ENCODE measurements at regions not wholly inside any gene's neighbourhood (a gene's known extent, or its start where the extent isn't known, plus 50 kb on each side); places are given as distances from the start of the nearest gene placed in this dataset.
"Not testable (repeated sequence)": the region's sequence is repeated elsewhere in the genome, so short reads cannot be mapped to it uniquely, and the experiment has no call there.

DNA sequence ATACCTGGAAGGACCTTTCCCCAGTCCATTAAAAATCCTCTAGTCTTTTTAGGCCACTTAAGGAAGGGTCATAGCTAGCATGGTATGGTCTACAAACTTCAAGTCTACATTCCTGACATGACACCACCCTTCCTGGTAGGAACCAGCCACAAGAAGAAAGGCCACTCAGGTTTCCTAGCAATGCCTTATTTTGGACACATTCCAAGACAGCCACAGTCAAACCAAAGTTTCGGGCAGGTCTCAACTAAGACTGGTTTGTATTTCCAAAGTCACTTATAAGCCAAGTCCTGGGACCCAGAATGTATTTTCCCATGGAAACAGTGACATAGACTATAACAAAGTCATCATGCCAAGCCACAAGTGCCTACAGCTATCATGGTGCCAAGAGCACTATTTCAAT lies 50.6 kb upstream of the SLC44A3 start:
- DNase-seq: no peak

DNA sequence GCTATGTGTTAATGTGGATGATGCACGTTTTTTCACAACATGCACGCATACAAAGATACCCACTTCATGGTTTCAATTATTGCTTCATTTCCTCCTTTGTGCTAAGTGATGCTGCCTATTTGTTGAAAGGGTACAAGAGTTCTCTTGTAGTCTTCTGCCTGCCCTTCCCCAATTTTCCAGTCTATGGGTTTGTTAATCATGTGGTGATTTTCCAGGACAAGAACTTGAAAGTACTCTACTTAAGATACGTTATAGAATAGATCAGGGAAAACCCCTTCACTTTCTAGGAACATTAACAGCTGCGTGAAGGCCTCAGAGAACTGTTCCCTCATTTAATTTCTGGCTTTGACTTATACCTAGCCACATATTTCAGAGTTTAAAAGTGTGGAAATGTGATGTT lies 52.1 kb upstream of the SLC44A3 start:
- DNase-seq: no peak

DNA sequence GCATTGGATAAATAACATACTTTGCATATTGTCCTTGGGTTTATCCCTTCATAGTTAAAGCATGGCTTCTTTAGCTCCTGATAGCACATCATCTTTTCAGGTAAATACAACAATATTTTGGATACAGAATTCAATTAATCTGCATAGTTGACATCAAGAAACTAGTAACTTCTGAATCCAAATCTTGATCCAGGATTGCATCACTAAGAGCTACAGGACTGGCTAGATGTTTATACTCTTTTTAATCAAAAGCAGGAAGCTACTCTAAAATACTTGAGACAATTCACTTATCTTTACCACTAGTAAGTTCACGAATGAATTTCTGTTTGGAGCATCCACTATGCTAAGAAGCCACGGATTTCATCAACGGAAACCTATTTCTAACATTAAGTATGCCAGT lies 54.2 kb upstream of the SLC44A3 start:
- no peak for DNase-seq

DNA sequence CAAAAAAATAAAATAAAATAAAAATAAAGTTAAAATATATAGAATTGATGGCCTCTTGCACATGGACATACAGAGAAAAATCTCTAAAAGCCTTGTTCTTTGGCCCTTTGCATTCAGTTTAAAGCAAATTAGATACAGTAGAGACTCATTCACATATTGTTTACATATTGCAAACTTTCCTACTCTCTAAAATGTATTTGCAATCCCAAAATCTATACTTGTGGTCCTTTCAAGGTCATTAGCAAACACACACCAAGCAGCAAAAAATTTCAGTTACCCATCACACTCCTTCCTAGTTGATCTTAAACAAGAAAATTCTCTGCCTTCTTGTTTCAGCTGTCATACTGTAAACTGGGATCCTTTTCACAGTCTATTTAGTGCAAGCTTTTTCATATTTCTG lies 61.0 kb upstream of the SLC44A3 start:
- DNase-seq: no peak

DNA sequence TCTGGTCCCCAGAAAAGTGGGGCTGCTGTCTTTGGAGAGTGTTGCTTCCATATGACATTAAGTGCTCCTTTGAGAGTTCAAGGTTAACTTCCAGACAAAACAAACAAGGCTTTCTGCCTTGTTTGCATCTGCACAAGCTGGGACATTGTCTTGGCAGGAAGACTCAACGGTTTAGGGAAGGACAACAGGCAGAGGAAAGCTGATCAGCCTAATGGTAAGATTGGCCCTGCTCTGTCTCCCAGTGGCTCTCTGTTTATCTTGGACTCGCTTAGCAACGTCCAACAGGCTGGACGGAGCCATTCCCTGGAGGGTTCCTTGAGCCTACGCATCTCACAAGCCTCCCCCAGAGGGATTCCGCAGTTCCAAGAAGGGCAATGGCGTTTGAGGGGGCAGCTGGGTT lies 62.2 kb upstream of the SLC44A3 start:
- no peak for DNase-seq

DNA sequence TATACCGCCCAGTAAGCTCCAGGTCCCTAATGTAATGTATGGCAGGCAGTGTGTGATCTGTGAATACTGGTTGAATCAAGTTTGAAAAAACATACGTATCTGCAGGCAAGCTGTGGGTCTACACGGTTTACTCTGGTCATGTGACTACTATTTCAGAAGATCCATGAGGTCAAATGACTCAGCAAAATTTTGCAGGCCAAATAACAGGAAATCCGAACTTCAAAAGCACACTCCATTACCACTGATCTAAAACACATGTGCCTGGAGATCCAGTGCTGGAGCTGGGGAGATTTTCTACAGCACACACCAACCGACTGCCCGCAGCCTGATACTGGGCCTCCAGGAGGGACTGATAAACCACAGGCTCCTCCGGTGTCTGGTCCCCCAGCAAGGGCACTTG lies 64.5 kb upstream of the SLC44A3 start:
- DNase-seq: no peak

DNA sequence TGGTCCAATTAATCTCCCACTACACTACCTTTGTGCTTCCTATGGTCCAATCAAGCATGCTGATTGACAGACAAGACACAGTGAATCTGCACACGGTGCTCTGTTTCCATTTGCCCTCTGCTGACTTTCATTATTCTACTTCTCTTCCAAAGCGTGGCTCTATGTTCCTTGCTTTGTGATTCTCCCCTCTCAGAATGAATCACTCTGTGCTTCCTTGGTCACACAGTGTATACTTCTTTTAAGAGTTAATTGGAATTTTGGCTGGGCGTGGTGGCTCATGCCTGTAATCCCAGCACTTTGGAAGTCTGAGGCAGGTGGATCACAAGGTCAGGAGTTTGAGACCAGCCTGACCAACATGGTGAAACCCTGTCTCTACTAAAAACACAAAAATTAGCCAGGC lies 65.1 kb upstream of the SLC44A3 start:
- not testable (repeated sequence) for DNase-seq

DNA sequence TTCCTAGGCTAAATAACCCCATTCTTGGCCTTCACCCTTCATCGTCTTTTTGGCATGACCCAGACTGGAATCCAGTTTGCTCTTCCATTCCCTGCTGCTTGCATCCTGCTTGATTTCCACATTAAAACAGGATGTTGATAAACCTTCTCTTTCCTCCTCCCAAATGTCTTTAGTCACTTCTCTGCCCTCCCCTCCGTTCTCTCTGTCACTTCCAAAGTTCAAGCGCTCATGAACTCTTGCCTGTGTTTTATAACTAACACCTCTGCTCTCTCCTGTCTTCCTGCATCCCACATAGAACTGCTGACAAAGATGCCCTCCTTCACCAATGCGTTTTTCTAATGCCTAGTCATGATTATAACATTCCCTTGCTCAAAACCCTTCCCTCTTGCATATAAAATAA lies 65.6 kb upstream of the SLC44A3 start:
- DNase-seq: no peak

DNA sequence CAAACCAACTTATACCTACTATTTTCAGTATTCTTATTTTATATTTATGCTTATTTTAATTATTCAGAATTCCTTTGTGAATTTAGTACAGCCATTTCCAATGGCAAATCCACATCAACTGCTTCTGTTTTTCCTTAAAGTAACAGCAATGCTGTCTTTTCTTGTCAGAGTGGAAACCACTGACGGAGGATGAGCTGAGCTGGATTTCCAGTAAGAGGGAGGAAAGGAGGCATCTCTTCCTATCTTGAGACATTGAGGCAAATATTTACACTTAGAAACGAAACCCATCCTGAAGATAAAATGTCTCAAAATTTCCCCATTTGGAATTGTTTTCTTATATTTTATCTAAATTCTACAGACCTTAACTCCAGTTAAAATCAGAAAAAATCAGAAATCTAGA lies 66.1 kb upstream of the SLC44A3 start:
- DNase-seq: no peak

DNA sequence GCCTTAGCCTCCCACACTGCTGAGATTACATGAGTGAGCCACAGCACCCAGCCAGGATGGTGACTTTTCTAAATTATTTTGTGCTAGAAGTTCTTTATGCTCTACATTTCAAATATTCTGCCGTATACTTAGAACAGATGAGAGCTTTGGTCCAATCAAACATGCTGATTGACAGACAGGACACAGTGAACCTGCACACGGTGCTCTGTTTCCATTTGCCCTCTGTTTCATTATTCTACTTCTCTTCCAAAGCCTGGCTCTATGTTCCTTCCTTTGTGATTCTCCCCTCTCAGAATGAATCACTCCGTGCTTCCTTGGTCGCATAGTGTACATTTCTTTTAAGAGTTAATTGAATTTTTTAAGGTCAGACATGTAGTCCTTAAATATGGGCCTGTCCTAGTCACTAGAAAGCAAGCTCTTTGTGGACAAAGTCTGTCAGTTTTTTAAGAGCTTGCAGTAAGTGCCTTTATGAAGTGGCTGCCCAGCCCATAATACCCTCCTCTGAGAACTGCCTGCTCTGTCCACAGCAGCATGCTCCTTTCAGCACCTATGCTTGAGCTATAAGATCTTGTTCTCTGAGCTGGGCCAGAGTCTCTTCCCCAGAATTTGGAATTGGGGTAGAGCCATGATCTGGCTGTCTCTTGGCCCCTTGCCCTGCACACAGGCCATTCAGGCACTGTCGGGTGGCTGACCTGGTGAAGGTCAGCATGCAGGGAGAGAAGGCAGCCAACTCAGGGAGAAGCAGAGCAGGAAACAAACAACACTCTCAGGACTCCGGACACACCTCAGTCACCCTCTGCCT lies 66.8 kb upstream of the SLC44A3 start:
- no peak for DNase-seq

DNA sequence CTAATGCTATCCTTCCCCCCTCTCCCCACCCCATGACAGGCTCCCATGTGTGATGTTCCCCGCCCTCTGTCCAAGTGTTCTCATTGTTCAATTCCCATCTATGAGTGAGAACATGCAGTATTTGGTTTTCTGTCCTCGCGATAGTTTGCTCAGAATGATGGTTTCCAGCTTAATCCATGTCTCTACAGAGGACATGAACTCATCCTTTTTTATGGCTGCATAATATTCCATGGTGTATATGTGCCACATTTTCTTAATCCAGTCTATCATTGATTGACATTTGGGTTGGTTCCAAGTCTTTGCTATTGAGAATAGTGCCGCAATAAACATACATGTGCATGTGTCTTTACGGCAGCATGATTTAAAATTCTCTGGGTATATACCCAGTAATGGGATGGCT lies 68.7 kb upstream of the SLC44A3 start:
- DNase-seq: not testable (repeated sequence)

DNA sequence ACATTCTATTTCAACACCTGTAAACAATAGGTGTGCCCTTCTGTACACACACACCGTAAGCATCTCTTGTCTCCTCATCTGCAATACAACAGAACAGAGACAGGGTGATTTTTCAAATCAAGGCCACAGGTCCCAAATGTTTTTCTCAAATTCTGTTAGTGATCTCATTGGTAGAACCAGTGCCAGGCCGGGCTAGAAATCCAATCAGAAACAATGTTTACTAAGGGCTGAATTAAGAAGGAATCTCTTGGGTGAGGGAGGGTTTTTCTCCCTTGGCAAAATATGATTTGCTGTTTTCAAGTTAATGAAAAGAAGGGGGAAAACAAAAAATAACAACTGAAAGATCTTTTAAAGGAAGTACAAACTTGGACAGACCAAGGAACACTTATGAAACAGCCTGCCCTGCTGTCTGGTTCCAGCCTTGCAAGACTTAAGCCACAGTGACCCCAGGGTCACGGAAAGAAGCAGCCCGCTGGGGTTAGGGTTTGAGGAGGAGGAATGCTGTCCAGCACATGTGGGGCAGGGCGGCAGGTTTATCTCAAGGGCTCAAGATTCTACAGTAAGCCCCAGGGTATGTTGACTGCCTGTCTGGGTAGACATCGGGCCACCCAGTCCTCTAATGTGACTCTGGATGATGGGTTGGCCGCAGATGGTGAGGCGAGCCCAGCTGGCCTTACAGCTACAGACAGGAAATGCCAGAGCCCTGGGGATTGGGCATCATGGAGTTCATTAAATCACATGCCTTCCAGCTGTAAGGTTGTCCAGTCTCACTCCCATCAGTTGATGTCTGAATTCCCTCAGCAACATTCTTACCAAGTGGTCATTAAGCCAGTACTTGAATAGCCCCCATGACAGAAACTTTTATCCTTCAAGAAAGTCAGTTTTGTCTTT lies 73.3 kb upstream of the SLC44A3 start:
- DNase-seq: no peak

DNA sequence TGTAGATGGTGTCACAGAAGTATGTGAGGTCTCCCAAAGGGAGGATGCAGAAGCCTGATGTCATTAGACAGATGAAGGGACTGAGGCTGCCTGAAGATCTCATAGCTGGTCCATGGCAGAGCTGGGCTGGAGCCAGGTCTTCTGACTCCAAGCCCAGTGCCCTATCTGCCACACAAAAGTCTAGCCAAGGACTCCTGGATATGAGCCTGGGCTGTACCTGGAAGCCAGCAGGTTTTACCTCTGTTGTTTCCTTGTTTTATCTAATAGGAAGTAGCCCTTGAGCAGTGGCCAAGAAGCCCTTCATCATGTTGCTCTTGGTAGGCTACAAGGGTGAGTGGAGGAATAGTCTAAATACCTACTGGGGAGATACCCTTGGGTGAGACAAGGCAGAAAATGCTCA lies 74.4 kb upstream of the SLC44A3 start:
- no peak for DNase-seq

DNA sequence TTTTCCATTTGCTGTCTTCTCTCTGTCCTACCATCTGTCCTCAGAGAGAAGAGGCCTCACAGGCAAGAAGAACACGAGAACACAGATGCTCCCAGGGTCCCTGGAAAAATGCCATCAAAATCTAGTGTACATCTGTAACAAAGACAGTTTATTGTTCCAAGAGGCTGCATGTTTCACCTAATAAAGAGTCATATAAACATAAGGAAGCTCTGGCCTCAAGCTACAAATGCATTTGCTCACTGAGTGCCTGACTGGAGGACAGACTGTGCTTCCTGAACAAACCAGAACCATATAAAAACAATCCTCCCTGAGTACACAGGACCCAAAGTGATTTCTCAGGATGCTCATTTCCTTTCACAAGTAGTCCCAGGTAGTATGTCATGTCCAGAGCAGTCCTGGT lies 76.3 kb upstream of the SLC44A3 start:
- DNase-seq: no peak

DNA sequence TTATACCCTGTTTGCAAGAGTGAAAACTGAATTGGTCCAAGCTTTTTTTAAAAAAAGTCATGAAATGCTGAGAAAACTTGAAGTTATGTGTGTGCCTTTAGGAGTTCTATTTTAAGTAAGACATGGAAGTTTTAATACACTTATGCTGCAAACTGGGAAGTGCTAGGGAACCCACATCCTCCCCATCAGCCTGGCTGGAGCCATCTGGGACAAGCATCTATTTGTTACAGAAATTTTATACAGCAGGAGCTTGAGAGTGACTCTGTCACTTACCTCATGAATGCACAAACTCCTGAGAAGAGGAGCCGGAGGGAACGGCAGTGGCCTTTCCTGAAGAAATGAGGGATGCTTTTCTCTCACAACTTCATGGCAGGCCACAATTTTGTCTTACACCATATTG lies 78.2 kb upstream of the SLC44A3 start:
- DNase-seq: no peak

DNA sequence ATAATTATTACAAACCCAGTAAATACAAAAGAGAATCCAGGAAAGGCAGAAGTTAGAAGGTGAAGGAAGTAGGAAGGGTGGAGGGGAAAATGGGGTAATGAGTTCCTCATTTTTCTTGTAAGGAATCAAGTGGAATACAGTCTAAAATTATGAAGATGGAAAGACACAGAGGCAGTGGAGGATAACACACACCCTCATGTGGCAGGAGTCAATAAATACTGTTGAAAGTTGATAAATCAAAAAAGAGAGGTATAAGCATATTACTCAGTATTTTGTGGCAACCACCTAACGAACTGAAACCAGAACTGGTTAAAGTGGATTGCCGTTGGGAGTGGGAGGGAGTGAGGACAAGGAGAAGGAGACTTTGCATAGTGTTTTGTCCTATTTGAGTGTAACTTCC lies 78.6 kb upstream of the SLC44A3 start:
- DNase-seq: no peak

DNA sequence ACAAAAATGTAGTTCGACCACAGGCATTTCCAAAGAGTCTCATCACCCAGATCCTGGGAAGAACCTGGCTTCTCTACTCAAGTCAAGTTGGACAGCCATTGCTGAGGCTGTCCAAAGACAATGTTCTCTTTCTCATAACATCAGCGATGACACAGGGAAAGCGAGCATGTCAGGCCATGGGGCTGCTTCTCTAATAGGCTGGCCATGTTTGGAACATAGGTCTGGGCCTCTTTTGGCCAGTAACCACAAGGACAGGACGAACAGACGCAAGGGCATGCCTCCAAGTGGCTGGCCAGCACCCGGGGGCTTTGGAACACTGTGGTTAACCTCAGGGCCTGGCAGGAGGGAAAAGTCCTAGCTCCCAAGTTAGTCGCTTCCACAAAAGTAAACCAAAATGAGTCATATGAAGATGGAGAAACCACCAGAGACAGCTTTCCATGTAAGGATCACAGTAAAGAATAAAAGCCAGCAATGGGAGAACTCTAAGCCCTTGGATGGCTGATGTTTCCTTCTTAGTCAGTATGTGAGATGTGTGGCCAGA lies 80.6 kb upstream of the SLC44A3 start:
- DNase-seq: no peak

DNA sequence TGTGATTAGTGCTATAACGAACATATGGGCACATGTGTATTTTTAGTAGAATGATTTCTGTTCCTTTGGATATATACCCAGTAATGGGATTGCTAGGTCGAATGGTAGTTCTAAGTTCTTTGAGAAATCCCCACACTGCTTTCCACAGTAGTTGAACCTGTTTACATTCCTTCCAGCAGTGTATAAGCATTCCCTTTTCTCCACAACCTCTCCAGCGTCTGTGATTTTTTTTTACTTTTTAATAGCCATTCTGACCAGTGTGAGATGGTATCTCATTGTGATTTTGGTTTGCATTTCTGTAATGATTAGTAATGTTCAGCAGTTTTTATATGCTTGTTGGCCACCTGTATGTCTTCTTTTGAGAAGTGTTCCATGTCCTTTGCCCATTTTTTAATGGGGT lies 81.8 kb upstream of the SLC44A3 start:
- DNase-seq: no peak

DNA sequence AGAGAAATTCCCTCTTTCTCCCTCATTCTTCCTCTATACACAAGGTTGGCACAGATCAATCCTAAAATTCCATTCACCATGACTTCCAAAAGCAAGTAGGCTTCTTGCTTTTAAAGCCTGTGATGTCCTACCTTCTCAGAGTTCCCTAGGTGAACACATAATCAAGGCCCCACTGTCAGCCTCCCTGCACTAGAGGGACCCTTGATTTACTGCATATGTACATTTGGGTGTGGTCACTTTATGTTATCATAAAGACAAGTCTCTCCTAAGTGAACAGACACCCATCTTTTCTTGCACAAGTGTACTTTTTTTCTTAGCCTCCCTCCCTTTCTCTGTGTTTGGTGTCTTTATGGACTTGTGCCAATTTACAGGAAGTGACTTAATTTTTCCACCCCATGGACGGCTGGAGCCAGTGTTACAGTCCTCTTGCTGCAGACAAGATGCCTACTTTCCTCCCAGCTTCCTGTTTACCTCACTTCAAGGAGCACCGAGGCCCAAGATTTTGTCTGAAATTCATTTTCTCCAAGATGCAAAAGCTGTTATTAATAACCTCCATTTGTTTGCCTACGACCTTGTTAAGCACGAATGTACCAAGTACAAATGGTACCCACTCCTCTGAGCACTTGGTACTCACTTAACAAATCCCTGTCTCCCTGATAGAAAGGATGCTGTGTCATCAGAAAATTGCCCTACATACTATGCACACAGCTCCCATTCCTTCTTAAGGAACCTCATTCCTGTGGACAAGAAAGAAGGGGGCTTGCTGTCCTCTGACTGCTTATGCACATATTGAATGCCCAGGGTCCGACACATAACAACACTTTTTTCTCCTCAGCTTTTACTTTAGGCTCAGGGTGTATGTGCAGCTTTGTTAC lies 82.8 kb upstream of the SLC44A3 start:
- no peak for DNase-seq

DNA sequence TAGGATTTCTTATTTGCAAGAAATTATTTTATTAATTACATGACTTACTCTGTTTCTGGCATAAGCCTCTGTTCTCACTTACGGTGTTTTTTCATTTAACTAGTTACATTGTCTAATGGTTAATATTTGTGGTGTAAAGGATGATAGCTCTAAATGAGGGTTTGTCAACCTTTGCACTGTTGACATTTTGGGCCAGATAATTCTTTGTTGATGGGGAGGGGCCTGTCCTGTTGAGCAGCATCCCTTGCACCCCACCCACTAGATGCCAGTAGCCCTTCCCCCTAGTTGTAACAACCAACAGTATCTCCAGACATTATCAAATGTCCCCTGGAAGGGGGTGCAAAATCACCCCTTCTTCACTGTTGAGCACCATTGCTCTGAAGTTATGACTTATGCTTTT lies 83.6 kb upstream of the SLC44A3 start:
- no peak for DNase-seq

DNA sequence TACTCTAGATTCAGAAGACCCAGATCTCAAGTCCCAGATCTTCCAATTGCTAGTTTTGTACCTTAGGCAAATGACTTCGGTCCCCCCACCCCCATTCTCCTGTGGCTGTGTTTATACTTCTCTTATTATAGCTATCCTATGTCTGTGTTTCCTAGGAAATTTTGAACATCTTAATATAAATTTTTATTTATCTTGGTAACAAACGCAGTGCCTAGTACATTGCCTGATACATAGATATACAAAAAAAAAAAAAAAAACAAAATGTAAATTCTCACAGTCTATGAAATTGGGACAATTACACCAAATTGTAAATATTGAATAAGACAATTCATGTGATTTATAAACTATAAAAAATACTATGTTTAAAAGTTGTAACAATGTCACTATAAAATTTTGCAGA lies 84.1 kb upstream of the SLC44A3 start:
- no peak for DNase-seq

DNA sequence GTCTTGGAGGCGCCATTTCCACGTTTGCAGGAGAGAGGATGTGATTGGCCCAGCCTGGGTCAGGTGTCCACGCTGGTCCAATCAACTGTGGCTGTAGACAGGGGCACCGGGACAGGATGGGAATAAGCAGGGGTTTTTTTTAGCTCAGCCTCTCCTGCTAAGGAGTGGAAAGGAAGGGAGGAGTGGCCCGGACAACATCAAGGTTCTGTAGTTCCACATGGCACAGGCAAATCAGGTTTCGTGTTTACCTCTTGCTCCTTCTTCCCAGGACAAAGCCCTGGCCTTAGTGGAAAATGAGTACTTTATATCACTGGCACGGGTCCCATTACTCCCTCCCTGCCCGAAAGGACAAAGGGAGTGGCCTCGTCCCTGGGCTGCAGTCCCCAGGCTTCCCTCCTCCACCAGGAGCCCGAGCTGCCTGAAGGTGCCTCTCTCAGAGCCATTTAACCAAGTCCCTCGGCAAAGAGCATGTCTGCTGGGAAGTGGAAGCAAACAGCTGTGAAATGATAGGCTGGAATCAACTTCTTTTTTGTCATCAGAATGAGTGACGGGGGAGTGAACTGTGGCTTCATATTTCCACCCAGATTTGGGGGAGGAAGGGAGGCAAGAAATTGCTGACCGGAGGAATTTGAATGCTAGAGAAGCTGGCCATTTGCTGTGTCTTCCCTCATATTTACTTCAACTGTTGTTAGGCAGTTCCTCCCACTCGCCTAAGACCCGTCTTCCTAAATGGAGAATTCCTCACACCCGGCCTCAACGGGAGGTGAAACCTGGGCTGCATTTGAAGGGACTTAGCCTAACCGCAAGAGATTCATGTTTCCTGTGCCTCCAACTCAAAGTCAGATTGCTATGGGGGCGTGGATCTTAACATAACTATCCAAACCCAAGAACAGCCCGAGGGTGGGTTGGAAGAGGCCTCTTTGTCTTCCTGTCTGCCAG lies 84.9 kb upstream of the SLC44A3 start:
- no peak for DNase-seq
